ENCODE measurements at regions not wholly inside any gene's neighbourhood (a gene's known extent, or its start where the extent isn't known, plus 50 kb on each side); places are given as distances from the start of the nearest gene placed in this dataset.

GRCh38 chrX:789096-789495 is 158.5 kb downstream of the SHOX start:
- Mint-ChIP-seq H3K27me3 (peaks cover 32 to 62% (median 34%) of the 10 kb centered on the region in 3 donors), H3K9me3 (peaks cover 0 to 5% (median 5%) of the 10 kb centered on the region in 7 donors), H3K4me1 (peaks cover 0 to 5% (median 0%) of the 10 kb centered on the region in 3 donors), H3K4me3 (no peak overlapping the region), H3K27ac (no peak overlapping the region), H3K36me3 (peaks cover 0 to 6% of the 10 kb centered on the region in 2 donors)
- DNase-seq: no peak
- no peak for ATAC-seq (ENCODE audit: low read depth in 2 of 2)

DNA sequence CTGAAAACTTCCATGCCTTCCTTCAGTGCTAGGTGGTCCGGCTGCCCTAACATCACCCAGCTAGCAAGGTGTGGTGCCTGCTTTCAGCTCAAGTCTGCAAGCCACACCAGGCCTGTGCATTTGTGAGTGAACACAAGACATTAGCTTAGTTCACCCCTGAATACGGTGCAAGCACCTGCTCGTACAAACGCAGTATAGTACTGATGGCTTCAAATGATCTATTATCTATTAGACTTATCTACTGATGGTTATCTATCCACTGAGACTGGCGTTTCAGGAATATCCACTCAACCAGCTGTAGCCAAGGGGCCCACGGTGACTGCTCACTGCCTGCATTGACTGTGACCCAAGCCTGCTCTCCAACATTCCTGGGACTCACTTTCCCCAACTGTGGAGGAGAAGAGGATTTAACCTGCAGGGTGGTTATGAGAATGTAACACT is 155.9 kb downstream of the SHOX start:
- no peak overlapping the region for H3K27ac Mint-ChIP-seq
- DNase-seq (no peak), ATAC-seq (ENCODE audit: low read depth in 2 of 2) (no peak)
- H3K4me3 Mint-ChIP-seq: no peak overlapping the region
- H3K9me3 Mint-ChIP-seq: peaks cover 0 to 5% (median 2%) of the 10 kb centered on the region in 7 donors
- peaks cover 0 to 6% of the 10 kb centered on the region in 2 donors for H3K36me3 Mint-ChIP-seq
- H3K27me3 Mint-ChIP-seq: peaks cover 29 to 46% (median 29%) of the 10 kb centered on the region in 3 donors
- H3K4me1 Mint-ChIP-seq: peaks cover 0 to 3% (median 0%) of the 10 kb centered on the region in 3 donors

- ATAC-seq (ENCODE audit: low read depth in 2 of 2) (no peak), DNase-seq (no peak)
- H3K27ac Mint-ChIP-seq: no peak overlapping the region
- no peaks in the 10 kb centered on the region for H3K4me1 Mint-ChIP-seq
- peaks cover 0 to 6% of the 10 kb centered on the region in 2 donors for H3K36me3 Mint-ChIP-seq
- no peak overlapping the region for H3K4me3 Mint-ChIP-seq
- peaks cover 12 to 30% (median 19%) of the 10 kb centered on the region in 3 donors for H3K27me3 Mint-ChIP-seq
- peaks cover 0 to 5% (median 2%) of the 10 kb centered on the region in 7 donors for H3K9me3 Mint-ChIP-seq
These were observed 154.2 kb downstream of the SHOX start for GRCh38 chrX:784829-785228.

- peaks cover 13 to 23% (median 15%) of the 10 kb centered on the region in 3 donors for H3K27me3 Mint-ChIP-seq
- DNase-seq (no peak), ATAC-seq (ENCODE audit: low read depth in 2 of 2) (no peak)
- peaks cover 0 to 5% (median 3%) of the 10 kb centered on the region in 7 donors for H3K9me3 Mint-ChIP-seq
- peaks cover 0 to 6% of the 10 kb centered on the region in 2 donors for H3K36me3 Mint-ChIP-seq
- no peaks in the 10 kb centered on the region for H3K4me1 Mint-ChIP-seq
- no peak overlapping the region for H3K4me3 Mint-ChIP-seq
- no peak overlapping the region for H3K27ac Mint-ChIP-seq
These were observed 150.9 kb downstream of the SHOX start for GRCh38 chrX:781224-782204.

- Mint-ChIP-seq H3K4me3 (peak overlapping the region in 1 of 8 donors; percentile 30), H3K36me3 (no peaks in the 10 kb centered on the region), H3K27me3 (peaks cover 4 to 24% (median 17%) of the 10 kb centered on the region in 3 donors)
These were observed 146.1 kb downstream of the SHOX start for GRCh38 chrX:776529-777230.

DNA sequence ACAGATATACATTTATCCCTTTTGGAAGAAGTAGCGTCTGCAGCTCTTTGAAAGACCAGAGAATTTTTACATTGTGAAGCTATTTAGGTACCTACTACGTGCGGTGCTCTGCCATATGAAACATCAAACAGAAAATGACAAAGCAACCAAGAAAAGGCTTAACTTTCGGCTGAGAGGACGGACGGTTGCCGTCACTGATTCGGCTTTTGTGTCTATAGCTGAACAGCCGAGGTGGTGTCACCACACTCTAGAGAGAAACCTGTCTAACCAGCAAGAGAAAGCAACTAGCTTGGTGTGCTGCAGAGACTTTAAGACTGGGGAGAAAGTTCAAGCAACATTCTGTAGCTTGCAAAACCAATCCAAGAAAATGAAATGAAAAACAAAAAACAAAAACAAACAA is 145.5 kb downstream of the SHOX start:
- Mint-ChIP-seq H3K27me3 (peaks cover 4 to 23% (median 22%) of the 10 kb centered on the region in 3 donors), H3K9me3 (peaks cover 0 to 3% (median 2%) of the 10 kb centered on the region in 7 donors), H3K36me3 (no peaks in the 10 kb centered on the region), H3K27ac (no peak overlapping the region), H3K4me3 (no peak overlapping the region), H3K4me1 (no peaks in the 10 kb centered on the region)
- ATAC-seq (ENCODE audit: low read depth in 2 of 2) (no peak), DNase-seq (no peak)

More at GRCh38 chrX:776529-777230, 146.1 kb downstream of the SHOX start:
- ATAC-seq (ENCODE audit: low read depth in 2 of 2) (no peak), DNase-seq (no peak)
- no peaks in the 10 kb centered on the region for H3K4me1 Mint-ChIP-seq
- H3K9me3 Mint-ChIP-seq: peaks cover 0 to 3% (median 2%) of the 10 kb centered on the region in 7 donors
- H3K27ac Mint-ChIP-seq: no peak overlapping the region

- no peaks in the 10 kb centered on the region for H3K4me1 Mint-ChIP-seq
- peaks cover 0 to 3% (median 2%) of the 10 kb centered on the region in 7 donors for H3K9me3 Mint-ChIP-seq
- ATAC-seq (ENCODE audit: low read depth in 2 of 2): no peak
- no peaks in the 10 kb centered on the region for H3K36me3 Mint-ChIP-seq
- H3K27me3 Mint-ChIP-seq: peaks cover 4 to 28% (median 25%) of the 10 kb centered on the region in 3 donors
- peak overlapping the region in 1 of 6 donors; percentile 38 for H3K27ac Mint-ChIP-seq
- no peak for DNase-seq
- H3K4me3 Mint-ChIP-seq: no peak overlapping the region
These were observed 143.9 kb downstream of the SHOX start for GRCh38 chrX:774536-774935.

DNA sequence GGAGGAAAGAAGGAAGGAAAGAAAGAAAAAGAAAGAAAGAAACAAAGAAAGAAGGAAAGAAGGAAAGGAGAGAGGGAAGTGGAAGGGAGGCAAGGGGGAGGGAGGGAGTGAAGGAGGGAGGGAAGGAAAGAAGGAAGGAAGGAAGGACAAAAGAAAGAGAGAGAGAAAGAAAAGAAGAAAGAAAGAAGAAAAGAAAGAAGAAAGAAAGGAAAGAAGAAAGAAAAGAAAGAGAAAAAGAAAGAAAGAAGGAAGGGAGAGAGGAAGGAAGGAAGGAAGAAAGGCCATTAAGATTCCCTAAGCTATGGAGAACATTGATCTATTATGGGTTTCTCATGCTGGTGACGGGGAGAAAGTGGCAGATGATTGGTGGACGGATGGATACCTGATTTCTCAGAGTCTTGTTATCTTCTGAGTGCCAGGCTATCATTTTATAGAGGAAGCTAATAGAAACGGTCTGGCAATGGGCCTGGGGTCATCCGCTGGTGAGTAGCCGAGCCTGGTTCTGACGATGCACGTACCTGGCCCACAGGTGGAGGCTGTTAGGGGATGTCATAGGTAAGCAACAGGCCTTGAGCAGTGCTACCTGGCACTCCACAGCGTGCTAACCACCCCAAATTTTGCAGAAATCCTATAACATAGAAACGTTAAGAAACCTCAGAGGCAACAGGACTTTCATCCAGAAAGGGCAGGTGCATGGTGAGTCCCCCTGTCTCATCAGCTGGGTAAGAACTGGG is 142.9 kb downstream of the SHOX start:
- no peaks in the 10 kb centered on the region for H3K4me1 Mint-ChIP-seq
- peak overlapping the region in 1 of 6 donors; percentile 44 for H3K27ac Mint-ChIP-seq
- no peak overlapping the region for H3K4me3 Mint-ChIP-seq
- DNase-seq: no peak
- peaks cover 0 to 2% (median under 1%) of the 10 kb centered on the region in 7 donors for H3K9me3 Mint-ChIP-seq
- ATAC-seq (ENCODE audit: low read depth in 2 of 2): no peak
- H3K27me3 Mint-ChIP-seq: peaks cover 4 to 19% (median 17%) of the 10 kb centered on the region in 3 donors
- no peaks in the 10 kb centered on the region for H3K36me3 Mint-ChIP-seq

DNA sequence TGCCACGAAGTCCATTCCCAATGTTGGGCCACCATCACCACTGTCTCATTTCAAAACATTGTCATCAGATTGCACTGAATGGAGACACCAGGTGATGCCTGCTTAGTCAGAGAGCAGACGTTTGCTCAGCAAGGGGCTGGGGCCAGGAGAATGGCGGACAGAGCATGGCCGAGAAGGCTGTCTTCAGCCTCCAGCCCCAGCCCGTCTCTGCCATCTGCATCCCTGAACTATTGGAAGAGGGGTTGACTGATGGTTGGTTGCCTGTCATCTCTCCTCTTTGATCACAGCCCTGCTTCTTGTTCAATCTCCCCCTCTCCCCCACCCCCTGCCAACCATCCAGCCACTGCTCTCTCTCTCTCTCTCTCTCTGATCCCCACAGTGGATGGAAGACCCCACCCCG is 140.9 kb downstream of the SHOX start:
- ATAC-seq (ENCODE audit: low read depth in 2 of 2): no peak
- peaks cover 4 to 17% (median 14%) of the 10 kb centered on the region in 3 donors for H3K27me3 Mint-ChIP-seq
- no peak overlapping the region for H3K27ac Mint-ChIP-seq
- DNase-seq: no peak
- no peaks in the 10 kb centered on the region for H3K36me3 Mint-ChIP-seq
- H3K4me1 Mint-ChIP-seq: no peaks in the 10 kb centered on the region
- peaks cover 0 to 6% (median 2%) of the 10 kb centered on the region in 7 donors for H3K9me3 Mint-ChIP-seq
- no peak overlapping the region for H3K4me3 Mint-ChIP-seq

GRCh38 chrX:769796-770195 is 139.2 kb downstream of the SHOX start:
- Mint-ChIP-seq H3K27me3 (peaks cover 4 to 17% (median 6%) of the 10 kb centered on the region in 3 donors), H3K9me3 (peaks cover 0 to 6% (median 2%) of the 10 kb centered on the region in 7 donors), H3K4me3 (no peak overlapping the region), H3K27ac (peak overlapping the region in 1 of 6 donors; percentile 49), H3K36me3 (no peaks in the 10 kb centered on the region), H3K4me1 (no peaks in the 10 kb centered on the region)
- ATAC-seq (ENCODE audit: low read depth in 2 of 2): no peak
- DNase-seq: no peak

DNA sequence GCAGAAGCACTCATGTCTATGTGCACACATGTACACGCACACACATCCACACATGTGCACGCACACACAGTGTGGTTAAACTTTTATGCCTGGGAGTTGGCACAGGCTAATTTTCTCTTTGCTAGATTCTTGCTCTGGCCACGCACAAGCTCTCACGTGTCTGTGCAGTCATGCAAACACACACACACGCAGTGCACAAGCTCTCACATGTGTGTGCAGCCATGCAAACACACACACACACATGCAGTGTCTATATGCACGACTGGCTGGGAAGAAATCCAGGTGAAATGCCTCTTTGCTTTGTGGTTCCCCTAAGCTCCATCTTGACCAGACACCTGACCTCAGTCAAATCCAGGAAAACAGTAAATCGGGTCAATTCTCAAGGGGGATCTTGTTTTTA is 138.0 kb downstream of the SHOX start:
- Mint-ChIP-seq H3K4me1 (no peaks in the 10 kb centered on the region), H3K27ac (no peak overlapping the region), H3K36me3 (no peaks in the 10 kb centered on the region), H3K4me3 (no peak overlapping the region), H3K9me3 (peaks cover 0 to 6% (median 2%) of the 10 kb centered on the region in 7 donors), H3K27me3 (peaks cover 4 to 17% (median 6%) of the 10 kb centered on the region in 3 donors)
- ATAC-seq (ENCODE audit: low read depth in 2 of 2) (no peak), DNase-seq (no peak)

DNA sequence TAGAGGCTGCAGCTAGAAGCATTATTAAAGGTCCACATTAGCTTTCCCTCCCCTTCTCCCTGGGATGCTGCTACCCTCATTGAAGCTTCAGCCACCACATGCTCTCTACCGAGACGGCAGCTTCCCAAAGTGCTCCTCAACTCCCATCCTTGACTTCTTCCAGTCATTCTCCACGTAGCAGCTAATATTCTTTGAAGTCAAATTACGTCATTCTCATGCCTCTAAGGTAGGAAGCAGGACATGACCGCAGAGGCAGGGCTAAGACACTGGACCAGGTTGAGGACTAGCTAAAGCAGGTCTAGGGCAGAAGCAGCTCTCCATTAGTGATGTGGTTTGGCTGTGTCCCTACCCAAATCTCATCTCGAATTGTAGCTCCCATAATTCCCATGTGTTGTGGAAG is 128.3 kb downstream of the SHOX start:
- no peak for ATAC-seq (ENCODE audit: low read depth in 2 of 2)
- H3K36me3 Mint-ChIP-seq: no peaks in the 10 kb centered on the region
- peaks cover 0 to 20% (median 2%) of the 10 kb centered on the region in 7 donors for H3K9me3 Mint-ChIP-seq
- DNase-seq: no peak
- no peak overlapping the region for H3K27ac Mint-ChIP-seq
- no peak overlapping the region for H3K4me3 Mint-ChIP-seq
- no peaks in the 10 kb centered on the region for H3K4me1 Mint-ChIP-seq
- H3K27me3 Mint-ChIP-seq: peaks cover 14 to 32% (median 18%) of the 10 kb centered on the region in 3 donors

- no peak for DNase-seq
- H3K27me3 Mint-ChIP-seq: peaks cover 0 to 9% (median 3%) of the 10 kb centered on the region in 3 donors
- H3K9me3 Mint-ChIP-seq: peaks cover 0 to 10% (median 2%) of the 10 kb centered on the region in 7 donors
- H3K4me1 Mint-ChIP-seq: no peaks in the 10 kb centered on the region
- no peaks in the 10 kb centered on the region for H3K36me3 Mint-ChIP-seq
- no peak for ATAC-seq (ENCODE audit: low read depth in 2 of 2)
- H3K27ac Mint-ChIP-seq: no peak overlapping the region
- H3K4me3 Mint-ChIP-seq: no peak overlapping the region
These were observed 120.2 kb downstream of the SHOX start for GRCh38 chrX:750812-751211.

Measured in naive B cell (primary cell).